Activated CD8-positive, alpha-beta memory T cell treated with anti-CD3 and anti-CD28 coated beads, Interleukin-2, amount 10 ng/mL, durations not matched to agents 7 days and 5 days (primary cell): ENCODE measurements at regions not wholly inside any gene's neighbourhood (a gene's known extent, or its start where the extent isn't known, plus 50 kb on each side); places are given as distances from the start of the nearest gene placed in this dataset.
"Not testable (repeated sequence)": the region's sequence is repeated elsewhere in the genome, so short reads cannot be mapped to it uniquely, and the experiment has no call there.

Experiments
- ATAC-seq: fragments of 150-1000 bp; cut with Tn5 transposase; one replicate; pipeline ENCODE4 v1.10.0; 2021; ENCODE audit warnings: moderate library complexity
- CTCF ChIA-PET: fragments of 350-600 bp; sonication (Branson Sonifier 250); formaldehyde crosslinking; loops from one replicate; lab custom pipeline; 2021; ENCODE audit warnings: antibody characterized with exemption; lab: Charles Lee
- DNase-seq: peaks from one replicate; pipeline ENCODE4 v3.0.0-alpha.2; 2020
- H3K27ac Mint-ChIP-seq: one replicate; pipeline ENCODE4 v1.8.0; 2021; ENCODE audit warnings: mild to moderate bottlenecking, mixed read lengths
- H3K27me3 Mint-ChIP-seq: one replicate; pipeline ENCODE4 v1.8.0; 2021; ENCODE audit warnings: mixed read lengths
- H3K36me3 Mint-ChIP-seq: one replicate; pipeline ENCODE4 v1.8.0; 2021; ENCODE audit warnings: mild to moderate bottlenecking, mixed read lengths
- H3K4me1 Mint-ChIP-seq: one replicate; pipeline ENCODE4 v1.8.0; 2021; ENCODE audit warnings: mixed read lengths
- H3K4me3 Mint-ChIP-seq: one replicate; pipeline ENCODE4 v1.8.0; 2021; ENCODE audit warnings: mild to moderate bottlenecking, moderate library complexity, mixed read lengths
- H3K9me3 Mint-ChIP-seq: one replicate; pipeline ENCODE4 v1.8.0; 2022; ENCODE audit warnings: low read depth, mixed read lengths

- ATAC-seq (no peak), DNase-seq (no peak)
- CTCF ChIA-PET, result no interaction called here
- Mint-ChIP-seq H3K36me3 (no peaks in the 10 kb centered on the region), H3K27ac (no peak overlapping the region), H3K9me3 (no peaks in the 10 kb centered on the region), H3K4me1 (no peaks in the 10 kb centered on the region), H3K4me3 (no peak overlapping the region), H3K27me3 (no peaks in the 10 kb centered on the region)
Measured at GRCh38 chr12:5173511-5174011, 129.9 kb downstream of the KCNA5 start.

- H3K9me3 Mint-ChIP-seq, H3K27me3 Mint-ChIP-seq, ATAC-seq, H3K27ac Mint-ChIP-seq, H3K4me1 Mint-ChIP-seq, CTCF ChIA-PET, H3K4me3 Mint-ChIP-seq, H3K36me3 Mint-ChIP-seq, DNase-seq: not testable (repeated sequence)
Measured at GRCh38 chr12:5175415-5175814, 131.7 kb downstream of the KCNA5 start.

GRCh38 chr12:5176036-5176435 is 132.4 kb downstream of the KCNA5 start:
- ATAC-seq, result no peak
- H3K9me3 Mint-ChIP-seq, result no peaks in the 10 kb centered on the region

GRCh38 chr12:5177096-5177495 is 133.4 kb downstream of the KCNA5 start:
- ATAC-seq, result no peak
- Mint-ChIP-seq H3K36me3 (no peaks in the 10 kb centered on the region), H3K27me3 (no peaks in the 10 kb centered on the region), H3K4me1 (no peaks in the 10 kb centered on the region), H3K9me3 (no peaks in the 10 kb centered on the region), H3K4me3 (no peak overlapping the region), H3K27ac (no peak overlapping the region)
- CTCF ChIA-PET, result no interaction called here
- DNase-seq, result no peak

More at GRCh38 chr12:5176036-5176435, 132.4 kb downstream of the KCNA5 start:
- Mint-ChIP-seq H3K4me1 (no peaks in the 10 kb centered on the region), H3K27ac (no peak overlapping the region), H3K4me3 (no peak overlapping the region), H3K27me3 (no peaks in the 10 kb centered on the region), H3K36me3 (no peaks in the 10 kb centered on the region)
- CTCF ChIA-PET, result no interaction called here
- DNase-seq, result no peak

DNA sequence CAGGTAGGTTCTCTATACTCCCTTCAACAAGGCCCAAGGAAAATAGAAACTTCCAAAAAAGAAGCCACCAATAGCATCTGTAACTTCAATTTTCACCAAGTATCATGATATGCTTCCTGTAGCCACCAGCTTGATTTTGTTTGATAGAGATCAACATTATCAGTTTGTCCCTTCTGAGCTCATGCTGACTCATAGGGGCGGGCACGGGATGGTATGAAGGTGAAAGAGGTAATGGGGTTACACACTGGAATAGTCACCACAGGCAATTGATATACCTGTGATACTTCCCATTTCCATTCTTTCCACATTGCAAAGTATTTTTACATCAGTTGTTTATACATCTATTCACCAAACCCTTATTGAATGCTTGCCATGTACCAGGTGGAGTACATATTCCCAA is 134.1 kb downstream of the KCNA5 start:
- Mint-ChIP-seq H3K36me3 (no peaks in the 10 kb centered on the region), H3K27me3 (no peaks in the 10 kb centered on the region)

GRCh38 chr12:5178571-5178970 is 134.9 kb downstream of the KCNA5 start:
- Mint-ChIP-seq H3K4me3 (no peak overlapping the region), H3K9me3 (no peaks in the 10 kb centered on the region), H3K27me3 (no peaks in the 10 kb centered on the region), H3K27ac (no peak overlapping the region), H3K4me1 (no peaks in the 10 kb centered on the region), H3K36me3 (no peaks in the 10 kb centered on the region)
- no peak for ATAC-seq
- no peak for DNase-seq
- CTCF ChIA-PET, result no interaction called here

More for the DNA sequence above, 134.1 kb downstream of the KCNA5 start:
- ATAC-seq, result no peak
- Mint-ChIP-seq H3K27ac (no peak overlapping the region), H3K4me1 (no peaks in the 10 kb centered on the region), H3K9me3 (no peaks in the 10 kb centered on the region), H3K4me3 (no peak overlapping the region)
- DNase-seq, result no peak
- CTCF ChIA-PET, result no interaction called here

- Mint-ChIP-seq H3K9me3 (no peaks in the 10 kb centered on the region), H3K4me1 (no peaks in the 10 kb centered on the region), H3K4me3 (no peak overlapping the region), H3K36me3 (no peaks in the 10 kb centered on the region), H3K27ac (no peak overlapping the region), H3K27me3 (no peaks in the 10 kb centered on the region)
- CTCF ChIA-PET, result no interaction called here
- ATAC-seq (no peak), DNase-seq (no peak)
Measured at GRCh38 chr12:5180496-5180895, 136.8 kb downstream of the KCNA5 start.

DNA sequence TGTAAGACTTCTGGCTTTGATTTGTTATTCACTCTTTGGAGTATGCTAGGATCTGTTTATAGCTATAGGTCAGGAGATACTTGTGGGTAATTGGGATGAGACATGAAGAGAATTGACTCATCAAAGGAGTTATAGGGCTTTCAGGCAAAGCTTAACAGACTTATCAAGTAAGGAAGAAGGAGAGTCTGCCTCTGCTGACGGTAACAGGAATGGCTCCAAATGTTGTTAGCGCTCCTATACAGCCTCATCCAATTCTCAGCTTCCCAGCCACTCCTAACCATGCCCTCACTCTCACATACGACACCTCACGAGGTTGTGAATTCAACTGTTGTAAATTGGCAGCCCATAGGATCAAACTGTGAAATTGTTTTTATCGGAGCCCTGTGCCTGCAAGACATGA is 140.5 kb downstream of the KCNA5 start:
- Mint-ChIP-seq H3K36me3 (no peaks in the 10 kb centered on the region), H3K27ac (no peak overlapping the region), H3K4me1 (no peaks in the 10 kb centered on the region), H3K4me3 (no peak overlapping the region), H3K27me3 (no peaks in the 10 kb centered on the region), H3K9me3 (no peaks in the 10 kb centered on the region)
- ATAC-seq (no peak), DNase-seq (no peak)
- CTCF ChIA-PET, result interaction anchor here (1.2 kb wide), 1 partner anchor 327 kb away, joined by 3 read pairs; no protein-coding TSS in a partner anchor

DNA sequence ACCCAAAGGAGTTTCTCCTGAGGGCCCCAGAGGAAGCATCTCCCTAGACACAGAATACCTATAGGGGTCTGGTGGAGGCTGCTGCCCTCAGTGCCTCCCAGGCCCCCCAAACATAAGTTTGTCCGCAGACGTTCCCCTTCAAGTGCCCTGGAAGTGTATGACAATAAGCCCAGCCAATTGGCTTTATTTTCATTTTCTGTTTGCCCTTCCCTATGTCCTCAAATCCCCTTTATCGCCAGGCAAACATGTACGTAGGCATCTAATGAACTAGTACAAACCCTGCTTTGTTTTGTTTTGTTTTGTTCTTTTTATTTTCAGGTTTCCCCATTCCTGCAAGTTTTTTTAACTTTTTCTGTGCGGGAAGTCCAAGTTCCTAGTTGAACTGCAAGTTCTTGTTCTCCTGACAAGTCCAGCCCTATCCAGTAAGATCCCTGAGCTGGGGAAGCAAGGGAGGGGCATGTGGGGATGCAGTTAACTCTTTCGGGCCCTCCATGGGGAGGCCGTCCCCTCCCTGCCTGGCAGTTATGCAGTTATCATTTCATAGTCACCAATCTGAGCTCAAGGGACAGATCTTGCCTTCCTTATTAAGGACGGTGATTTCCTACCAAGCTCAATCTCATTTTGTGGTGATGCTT is 141.9 kb downstream of the KCNA5 start:
- no peak for DNase-seq
- no peak overlapping the region for H3K4me3 Mint-ChIP-seq
- CTCF ChIA-PET, result interaction anchor here (0.6 kb wide), 1 partner anchor 418 kb away, joined by 4 read pairs; no protein-coding TSS in a partner anchor
- no peak overlapping the region for H3K27ac Mint-ChIP-seq
- H3K9me3 Mint-ChIP-seq, result no peaks in the 10 kb centered on the region
- ATAC-seq, result no peak
- no peaks in the 10 kb centered on the region for H3K4me1 Mint-ChIP-seq
- H3K27me3 Mint-ChIP-seq, result no peaks in the 10 kb centered on the region
- H3K36me3 Mint-ChIP-seq, result no peaks in the 10 kb centered on the region

- no peak for ATAC-seq
- no peak for DNase-seq
- Mint-ChIP-seq H3K4me3 (no peak overlapping the region), H3K36me3 (no peaks in the 10 kb centered on the region), H3K27ac (no peak overlapping the region), H3K27me3 (no peaks in the 10 kb centered on the region), H3K9me3 (no peaks in the 10 kb centered on the region), H3K4me1 (no peaks in the 10 kb centered on the region)
- CTCF ChIA-PET, result no interaction called here
Measured at GRCh38 chr12:5186715-5187114, 143.0 kb downstream of the KCNA5 start.

- Mint-ChIP-seq H3K36me3 (no peaks in the 10 kb centered on the region), H3K4me3 (no peak overlapping the region), H3K27ac (no peak overlapping the region), H3K9me3 (no peaks in the 10 kb centered on the region), H3K27me3 (no peaks in the 10 kb centered on the region), H3K4me1 (no peaks in the 10 kb centered on the region)
- no peak for ATAC-seq
- no peak for DNase-seq
- CTCF ChIA-PET, result no interaction called here
Measured at GRCh38 chr12:5187136-5187535, 143.5 kb downstream of the KCNA5 start.

DNA sequence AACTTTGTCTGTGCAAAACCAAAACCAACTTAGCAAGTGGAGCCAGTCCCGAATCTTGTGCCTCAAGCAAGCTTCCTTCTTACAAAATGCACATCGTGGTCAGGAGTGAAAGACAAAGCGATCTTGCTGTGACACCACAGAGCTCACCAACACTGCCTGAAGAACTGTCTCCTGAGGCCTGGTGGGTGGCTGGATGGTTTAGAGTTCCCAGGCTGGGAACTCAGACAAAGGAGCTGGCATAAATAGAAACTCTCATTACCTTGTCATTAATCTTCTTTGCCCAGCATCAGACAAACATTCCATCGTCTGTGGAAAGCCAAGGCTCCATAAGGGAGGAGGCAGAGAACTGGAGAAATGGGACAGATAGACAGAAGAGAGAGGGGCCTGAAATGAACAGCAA is 144.8 kb downstream of the KCNA5 start:
- Mint-ChIP-seq H3K36me3 (no peaks in the 10 kb centered on the region), H3K4me3 (no peak overlapping the region), H3K27me3 (peaks cover 2% of the 10 kb centered on the region), H3K27ac (no peak overlapping the region), H3K4me1 (no peaks in the 10 kb centered on the region), H3K9me3 (no peaks in the 10 kb centered on the region)
- CTCF ChIA-PET, result no interaction called here
- DNase-seq (no peak), ATAC-seq (no peak)

- H3K27ac Mint-ChIP-seq, result no peak overlapping the region
- H3K4me1 Mint-ChIP-seq, result no peaks in the 10 kb centered on the region
- no peaks in the 10 kb centered on the region for H3K36me3 Mint-ChIP-seq
- DNase-seq (no peak), ATAC-seq (no peak)
- H3K27me3 Mint-ChIP-seq, result peaks cover 2% of the 10 kb centered on the region
- CTCF ChIA-PET, result no interaction called here
- H3K4me3 Mint-ChIP-seq, result no peak overlapping the region
- H3K9me3 Mint-ChIP-seq, result no peaks in the 10 kb centered on the region
Measured at GRCh38 chr12:5189173-5189572, 145.5 kb downstream of the KCNA5 start.

- CTCF ChIA-PET, result no interaction called here
- ATAC-seq (no peak), DNase-seq (no peak)
- H3K9me3 Mint-ChIP-seq, result no peaks in the 10 kb centered on the region
- H3K27ac Mint-ChIP-seq, result no peak overlapping the region
- H3K36me3 Mint-ChIP-seq, result no peaks in the 10 kb centered on the region
- peaks cover 2% of the 10 kb centered on the region for H3K27me3 Mint-ChIP-seq
- no peaks in the 10 kb centered on the region for H3K4me1 Mint-ChIP-seq
- no peak overlapping the region for H3K4me3 Mint-ChIP-seq
Measured at GRCh38 chr12:5191803-5192538, 148.3 kb downstream of the KCNA5 start.
